Activated CD4-positive, alpha-beta T cell treated with anti-CD3 and anti-CD28 coated beads, Interleukin-2, Interleukin-6, amounts not matched to agents 100 ng/mL and 50 ng/mL, durations not matched to agents 16 hours and 8 hours (primary cell): ENCODE measurements at regions not wholly inside any gene's neighbourhood (a gene's known extent, or its start where the extent isn't known, plus 50 kb on each side); places are given as distances from the start of the nearest gene placed in this dataset.

Experiments
- DNase-seq: peaks from one replicate; pipeline ENCODE4 v3.0.0-alpha.2; 2020

DNA sequence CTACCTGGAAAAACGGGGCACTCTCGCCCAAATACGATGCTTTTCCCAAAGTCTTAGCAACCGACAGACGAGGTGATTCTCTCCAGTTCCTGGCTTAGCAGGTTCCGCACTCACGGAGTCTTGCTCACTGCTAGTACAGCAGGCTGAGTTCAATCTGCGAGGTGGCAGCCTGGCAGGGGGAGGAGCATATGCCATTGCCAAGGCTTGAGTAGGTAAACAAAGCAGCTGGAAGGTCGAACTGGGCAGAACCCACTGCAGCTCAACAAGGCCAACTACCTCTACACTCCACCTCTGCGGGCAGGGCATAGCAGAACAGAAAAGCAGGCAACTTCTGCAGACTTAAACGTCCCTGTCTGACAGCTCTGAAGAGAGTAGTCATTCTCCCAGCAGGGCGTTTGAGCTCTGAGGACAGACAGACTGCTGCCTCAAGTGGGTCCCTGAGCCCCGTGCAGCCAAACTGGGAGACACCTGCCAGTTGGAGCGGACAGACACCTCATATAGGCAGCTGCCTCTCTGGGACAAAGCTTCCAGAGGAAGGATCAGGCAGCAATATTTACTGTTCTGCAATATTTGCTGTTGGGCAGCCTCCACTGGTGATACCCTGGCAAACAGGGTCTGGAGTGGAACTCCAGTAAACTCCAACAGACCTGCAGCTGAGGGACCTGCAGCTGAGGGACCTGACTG, 73.4 kb upstream of the CADM2 start:
- DNase-seq, result no peak

DNA sequence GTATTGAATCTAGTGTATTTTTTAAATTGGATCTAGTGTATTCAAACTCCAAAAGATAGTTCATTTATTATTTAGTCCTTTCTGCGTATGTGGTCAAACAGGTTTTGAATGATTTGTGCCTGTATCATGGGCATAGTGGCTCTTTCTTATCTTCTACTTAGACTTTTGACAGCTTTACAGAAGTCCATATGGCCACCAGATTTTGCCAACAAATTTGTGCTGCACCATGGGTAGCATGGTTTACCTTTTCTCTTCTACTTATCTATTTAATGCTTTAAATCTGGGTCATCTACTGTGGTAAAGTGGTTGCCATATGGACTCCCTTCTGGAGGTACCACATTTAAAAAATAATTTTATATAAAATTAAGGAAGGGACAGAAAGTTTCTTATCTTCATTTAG, 66.9 kb upstream of the CADM2 start:
- no peak for DNase-seq

GRCh38 chr3:84893211-84893610, 65.6 kb upstream of the CADM2 start:
- no peak for DNase-seq

DNA sequence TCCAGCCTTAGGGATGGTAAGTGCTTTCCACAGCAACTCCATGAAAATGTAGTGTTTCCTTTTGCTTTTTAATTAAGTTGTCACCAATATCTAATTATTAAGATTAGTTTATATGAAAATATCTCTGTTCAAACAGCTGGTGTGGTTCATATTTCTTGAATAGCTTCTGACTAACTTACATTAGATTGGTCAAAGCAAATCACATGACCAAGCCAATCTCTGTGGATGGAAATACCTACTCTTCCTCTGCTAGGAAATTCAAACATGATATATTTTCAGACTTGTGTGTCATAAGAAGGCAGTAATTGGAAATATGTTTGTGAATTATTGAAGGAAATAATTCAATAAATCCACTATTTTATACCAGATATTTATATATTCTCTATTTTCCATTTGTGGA, 54.6 kb upstream of the CADM2 start:
- no peak for DNase-seq

GRCh38 chr3:84904816-84905555, 53.8 kb upstream of the CADM2 start:
- DNase-seq, result no peak

DNA sequence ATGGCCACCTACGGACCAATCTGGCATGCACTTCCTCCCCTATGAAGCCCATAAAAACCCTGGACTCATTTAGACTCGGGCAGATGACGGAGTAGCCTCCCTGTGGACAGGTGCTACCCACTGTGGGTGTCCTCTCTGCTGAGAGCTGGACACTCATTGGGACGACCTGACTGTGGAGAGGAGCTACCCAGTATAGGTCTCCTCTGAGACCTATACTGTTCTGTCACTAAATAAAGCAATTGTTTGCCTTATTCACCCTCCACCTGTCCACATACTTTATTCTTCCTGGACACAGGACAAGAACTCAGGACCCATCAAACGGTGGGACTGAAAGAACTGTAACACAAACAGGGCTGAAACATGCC, 53.3 kb upstream of the CADM2 start:
- DNase-seq, result no peak

DNA sequence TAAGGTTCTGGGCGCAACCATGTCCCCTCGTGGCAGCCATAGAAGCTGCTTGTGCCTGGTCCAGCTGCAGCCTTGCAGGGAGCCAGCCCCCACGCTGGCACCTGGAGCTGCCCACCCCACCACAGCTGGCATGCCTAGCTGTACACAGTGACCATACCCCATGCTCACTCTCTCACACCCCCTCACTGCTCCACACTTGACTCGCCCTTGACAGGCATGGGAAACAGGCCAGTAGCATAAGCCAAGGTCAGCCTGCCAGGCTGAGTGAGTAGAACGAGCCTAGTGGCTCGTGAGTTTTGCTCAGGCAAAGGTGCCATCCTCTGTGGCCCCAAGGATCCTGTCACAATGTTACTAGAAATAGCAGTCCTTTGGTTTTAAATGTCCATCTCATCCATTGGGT, 52.7 kb upstream of the CADM2 start:
- DNase-seq, result no peak
